ENCODE measurements at regions not wholly inside any gene's neighbourhood (a gene's known extent, or its start where the extent isn't known, plus 50 kb on each side); places are given as distances from the start of the nearest gene placed in this dataset.

DNA sequence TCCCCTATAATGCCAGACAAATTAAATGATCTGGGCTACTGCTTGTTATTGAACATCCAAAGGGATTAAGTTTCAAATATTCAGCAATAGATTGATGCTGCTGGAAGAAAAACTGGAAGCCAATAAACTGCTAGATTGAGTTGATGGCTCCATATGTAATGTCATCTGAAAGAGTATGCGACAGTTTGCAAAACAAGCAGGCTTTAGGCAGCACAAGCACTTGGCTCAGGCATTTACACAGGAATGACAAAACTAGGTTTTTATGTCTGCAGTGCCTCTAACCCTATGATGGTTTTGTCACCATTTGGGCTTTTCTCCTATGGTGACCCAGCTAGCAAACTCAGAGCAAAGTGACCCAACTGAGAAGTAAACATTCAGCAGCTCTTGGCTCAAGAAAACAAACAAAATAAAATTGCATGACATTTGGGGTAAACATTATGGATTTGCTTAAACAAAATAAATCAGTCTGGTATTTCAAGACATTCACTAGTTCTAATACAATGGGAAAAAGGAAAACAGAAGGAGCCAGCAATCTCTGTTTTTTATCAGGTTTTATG is 978.5 kb downstream of the DTWD2 start:
- Histone ChIP-seq H3K27ac (ENCODE audit: low read length) (no peak overlapping the region), H3K27me3 (ENCODE audit: low read depth, low read length) (no peaks in the 10 kb centered on the region), H4K20me1 (ENCODE audit: insufficient read depth, low read length) (no peaks in the 10 kb centered on the region)

DNA sequence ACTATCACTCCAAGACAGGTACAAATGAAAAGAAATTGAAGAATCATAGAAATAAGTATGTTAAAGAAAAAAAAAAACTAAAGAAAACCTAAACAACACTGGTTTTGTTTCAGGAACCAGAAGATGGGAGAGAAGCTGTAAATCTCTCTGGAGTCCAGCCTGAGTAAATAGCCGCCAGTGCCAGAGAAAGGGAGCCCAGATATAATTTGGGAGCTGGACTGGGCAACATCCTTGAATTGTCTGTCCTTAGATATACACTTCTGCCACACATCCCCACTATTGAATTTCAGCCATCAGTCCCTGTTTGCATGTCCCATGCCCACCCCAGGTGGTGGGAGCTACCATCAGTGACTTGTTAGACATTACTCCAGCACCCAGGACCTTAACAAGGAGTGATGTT is 979.6 kb downstream of the DTWD2 start:
- no peaks in the 10 kb centered on the region for H3K36me3 ChIP-seq (replicated peaks; ENCODE audit: low read depth, low read length)
- 0 out of 2 replicates have a peak, but pooled peaks cover 1% of the 10 kb centered on the region for H3K27me3 ChIP-seq (ENCODE audit: low read depth, low read length)
- H3K4me1 ChIP-seq (ENCODE audit: low read length): no peaks in the 10 kb centered on the region
- H3K4me2 ChIP-seq (ENCODE audit: low read length): no peak overlapping the region
- H4K20me1 ChIP-seq (ENCODE audit: insufficient read depth, low read length): no peaks in the 10 kb centered on the region
- no peaks in the 10 kb centered on the region for H3K79me2 ChIP-seq (ENCODE audit: low read length)
- no peak overlapping the region for H3K9ac ChIP-seq (ENCODE audit: low read length)
- TF ChIP-seq, protein P1, sequence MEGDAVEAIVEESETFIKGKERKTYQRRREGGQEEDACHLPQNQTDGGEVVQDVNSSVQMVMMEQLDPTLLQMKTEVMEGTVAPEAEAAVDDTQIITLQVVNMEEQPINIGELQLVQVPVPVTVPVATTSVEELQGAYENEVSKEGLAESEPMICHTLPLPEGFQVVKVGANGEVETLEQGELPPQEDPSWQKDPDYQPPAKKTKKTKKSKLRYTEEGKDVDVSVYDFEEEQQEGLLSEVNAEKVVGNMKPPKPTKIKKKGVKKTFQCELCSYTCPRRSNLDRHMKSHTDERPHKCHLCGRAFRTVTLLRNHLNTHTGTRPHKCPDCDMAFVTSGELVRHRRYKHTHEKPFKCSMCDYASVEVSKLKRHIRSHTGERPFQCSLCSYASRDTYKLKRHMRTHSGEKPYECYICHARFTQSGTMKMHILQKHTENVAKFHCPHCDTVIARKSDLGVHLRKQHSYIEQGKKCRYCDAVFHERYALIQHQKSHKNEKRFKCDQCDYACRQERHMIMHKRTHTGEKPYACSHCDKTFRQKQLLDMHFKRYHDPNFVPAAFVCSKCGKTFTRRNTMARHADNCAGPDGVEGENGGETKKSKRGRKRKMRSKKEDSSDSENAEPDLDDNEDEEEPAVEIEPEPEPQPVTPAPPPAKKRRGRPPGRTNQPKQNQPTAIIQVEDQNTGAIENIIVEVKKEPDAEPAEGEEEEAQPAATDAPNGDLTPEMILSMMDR (IDR thresholded peaks at IDR 0.05; ENCODE audit: low read depth, low read length): no peak
- no peak overlapping the region for H2AFZ ChIP-seq (ENCODE audit: low read depth, low read length)
- no peaks in the 10 kb centered on the region for H3K9me3 ChIP-seq (ENCODE audit: insufficient read depth, low read length)
- H3K4me3 ChIP-seq (ENCODE audit: low read length): no peak overlapping the region
- H3K27ac ChIP-seq (ENCODE audit: low read length): no peak overlapping the region

More for the DNA sequence above, 978.5 kb downstream of the DTWD2 start:
- no peaks in the 10 kb centered on the region for H3K79me2 ChIP-seq (ENCODE audit: low read length)
- no peak overlapping the region for H3K4me2 ChIP-seq (ENCODE audit: low read length)
- TF ChIP-seq EZH2phosphoT487 (IDR thresholded peaks at IDR 0.05; ENCODE audit: low read depth): no peak
- TF ChIP-seq, protein P1 (IDR thresholded peaks at IDR 0.05; ENCODE audit: low read depth, low read length): no peak
- no peak overlapping the region for H3K4me3 ChIP-seq (ENCODE audit: low read length)
- H3K36me3 ChIP-seq (replicated peaks; ENCODE audit: low read depth, low read length): no peaks in the 10 kb centered on the region
- H3K9me3 ChIP-seq (ENCODE audit: insufficient read depth, low read length): no peaks in the 10 kb centered on the region
- no peak overlapping the region for H3K9ac ChIP-seq (ENCODE audit: low read length)
- no peaks in the 10 kb centered on the region for H3K4me1 ChIP-seq (ENCODE audit: low read length)
- H2AFZ ChIP-seq (ENCODE audit: low read depth, low read length): no peak overlapping the region

DNA sequence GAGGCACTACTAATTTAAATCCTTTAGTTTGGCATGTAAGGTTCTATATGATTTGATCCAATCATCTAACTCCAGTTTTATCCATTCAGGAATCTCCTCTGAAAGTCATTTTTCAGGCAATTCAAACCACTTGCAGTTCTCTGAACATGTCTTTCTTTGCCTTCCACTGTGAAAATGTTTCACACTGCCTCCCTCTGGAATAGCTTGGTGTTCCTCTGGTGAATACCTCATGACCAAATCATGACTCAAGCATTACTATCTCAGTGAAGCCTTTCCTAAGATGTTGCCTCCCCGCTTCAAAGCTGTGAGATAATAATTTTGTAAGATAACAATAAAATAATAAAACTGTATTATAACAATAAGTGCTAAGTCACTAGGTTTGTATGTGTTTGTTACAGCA is 981.1 kb downstream of the DTWD2 start:
- peaks cover 16% of the 10 kb centered on the region for H3K27me3 ChIP-seq (ENCODE audit: low read depth, low read length)
- no peaks in the 10 kb centered on the region for H3K4me1 ChIP-seq (ENCODE audit: low read length)
- H3K4me3 ChIP-seq (ENCODE audit: low read length): no peak overlapping the region
- H3K27ac ChIP-seq (ENCODE audit: low read length): no peak overlapping the region
- no peaks in the 10 kb centered on the region for H3K36me3 ChIP-seq (replicated peaks; ENCODE audit: low read depth, low read length)
- H3K9ac ChIP-seq (ENCODE audit: low read length): no peak overlapping the region
- TF ChIP-seq, protein P1 (IDR thresholded peaks at IDR 0.05; ENCODE audit: low read depth, low read length): no peak
- TF ChIP-seq EZH2phosphoT487 (IDR thresholded peaks at IDR 0.05; ENCODE audit: low read depth): no peak
- H2AFZ ChIP-seq (ENCODE audit: low read depth, low read length): no peak overlapping the region
- no peaks in the 10 kb centered on the region for H4K20me1 ChIP-seq (ENCODE audit: insufficient read depth, low read length)
- H3K4me2 ChIP-seq (ENCODE audit: low read length): no peak overlapping the region
- H3K79me2 ChIP-seq (ENCODE audit: low read length): no peaks in the 10 kb centered on the region
- H3K9me3 ChIP-seq (ENCODE audit: insufficient read depth, low read length): no peaks in the 10 kb centered on the region

DNA sequence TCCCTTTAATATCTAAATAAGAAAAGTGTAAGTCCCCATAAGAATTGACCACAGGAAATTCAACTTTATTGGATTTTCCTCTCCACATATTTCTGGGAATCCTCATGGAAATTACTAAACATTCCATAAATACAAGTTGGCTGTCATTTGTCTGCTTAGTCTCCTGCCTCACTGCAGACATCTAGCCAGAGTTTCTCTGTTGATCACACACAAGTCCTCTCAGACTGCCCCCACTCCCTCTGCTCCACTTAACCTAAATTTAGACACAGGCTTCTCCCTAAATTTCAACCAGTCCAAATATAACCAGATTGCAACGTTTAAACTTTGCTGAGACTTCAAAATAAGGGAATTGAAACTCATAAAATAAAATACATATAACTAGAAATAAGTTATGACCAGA is 982.1 kb downstream of the DTWD2 start:
- TF ChIP-seq, protein P1 (IDR thresholded peaks at IDR 0.05; ENCODE audit: low read depth, low read length): no peak
- no peak for TF ChIP-seq EZH2phosphoT487 (IDR thresholded peaks at IDR 0.05; ENCODE audit: low read depth)

More for the DNA sequence above, 982.1 kb downstream of the DTWD2 start:
- Histone ChIP-seq H3K4me1 (ENCODE audit: low read length) (peaks cover 4% of the 10 kb centered on the region), H3K36me3 (replicated peaks; ENCODE audit: low read depth, low read length) (no peaks in the 10 kb centered on the region), H3K9ac (ENCODE audit: low read length) (no peak overlapping the region), H3K27ac (ENCODE audit: low read length) (no peak overlapping the region), H2AFZ (ENCODE audit: low read depth, low read length) (no peak overlapping the region), H3K4me2 (ENCODE audit: low read length) (no peak overlapping the region), H3K9me3 (ENCODE audit: insufficient read depth, low read length) (no peaks in the 10 kb centered on the region), H3K27me3 (ENCODE audit: low read depth, low read length) (peaks cover 16% of the 10 kb centered on the region), H3K4me3 (ENCODE audit: low read length) (no peak overlapping the region), H3K79me2 (ENCODE audit: low read length) (no peaks in the 10 kb centered on the region), H4K20me1 (ENCODE audit: insufficient read depth, low read length) (no peaks in the 10 kb centered on the region)

Measured in OCI-LY3 (cell line).